Ishikawa (cell line): ENCODE measurements at regions not wholly inside any gene's neighbourhood (a gene's known extent, or its start where the extent isn't known, plus 50 kb on each side); places are given as distances from the start of the nearest gene placed in this dataset.

Experiments used
- CEBPB ChIP-seq: IDR thresholded peaks from 2 replicates; pipeline ENCODE4 v1.6.1; 2012
- CREB1 ChIP-seq: IDR thresholded peaks from 2 replicates; pipeline ENCODE4 v1.6.1; 2012; ENCODE audit warnings: low read depth
- EGR1 ChIP-seq: IDR thresholded peaks from 2 replicates; pipeline ENCODE4 v1.6.1; 2012
- EP300 ChIP-seq: IDR thresholded peaks from 2 replicates; pipeline ENCODE4 v1.6.1; 2012; ENCODE audit warnings: borderline replicate concordance
- FOXM1 ChIP-seq: IDR thresholded peaks from 2 replicates; pipeline ENCODE4 v1.6.1; 2012; ENCODE audit warnings: low read depth, borderline replicate concordance
- MAX ChIP-seq: IDR thresholded peaks from 2 replicates; pipeline ENCODE4 v1.6.1; 2012
- NFIC ChIP-seq: IDR thresholded peaks from 2 replicates; pipeline ENCODE4 v1.6.1; 2012
- RAD21 ChIP-seq: IDR thresholded peaks from 2 replicates; pipeline ENCODE4 v1.6.1; 2012; ENCODE audit warnings: low read depth
- REST ChIP-seq: IDR thresholded peaks from 2 replicates; pipeline ENCODE4 v1.6.1; 2012; ENCODE audit warnings: low read depth, mild to moderate bottlenecking
- TAF1 ChIP-seq: IDR thresholded peaks from 2 replicates; pipeline ENCODE4 v1.6.1; 2012; ENCODE audit warnings: low read depth, mild to moderate bottlenecking
- TCF12 ChIP-seq: IDR thresholded peaks from 2 replicates; pipeline ENCODE4 v1.6.1; 2012; ENCODE audit warnings: low read depth
- TEAD4 ChIP-seq: IDR thresholded peaks from 2 replicates; pipeline ENCODE4 v1.6.1; 2012
- USF1 ChIP-seq: IDR thresholded peaks from 2 replicates; pipeline ENCODE4 v1.6.1; 2012
- YY1 ChIP-seq: IDR thresholded peaks from 2 replicates; pipeline ENCODE4 v1.6.1; 2012; ENCODE audit warnings: low read depth
- ZBTB7A ChIP-seq: IDR thresholded peaks from 2 replicates; pipeline ENCODE4 v1.6.1; 2012; ENCODE audit warnings: low read depth

GRCh38 chr6:1110164-1110563 is 201.7 kb upstream of the FOXQ1 start:
- TF ChIP-seq USF1 (no peak), REST (no peak), CREB1 (no peak), TEAD4 (no peak), YY1 (no peak), MAX (no peak), FOXM1 (no peak), EP300 (no peak), NFIC (no peak), EGR1 (no peak), ZBTB7A (no peak), TCF12 (no peak), CEBPB (no peak), RAD21 (no peak), TAF1 (no peak)

GRCh38 chr6:1109134-1109533 is 202.8 kb upstream of the FOXQ1 start:
- TF ChIP-seq RAD21 (no peak), NFIC (no peak), TCF12 (no peak), CEBPB (no peak)

GRCh38 chr6:1108198-1108597 is 203.7 kb upstream of the FOXQ1 start:
- no peak for TF ChIP-seq NFIC
- no peak for TF ChIP-seq FOXM1
- no peak for TF ChIP-seq TEAD4
- TF ChIP-seq TCF12 = no peak
- no peak for TF ChIP-seq MAX
- no peak for TF ChIP-seq EP300
- no peak for TF ChIP-seq TAF1
- no peak for TF ChIP-seq EGR1
- TF ChIP-seq REST = no peak
- TF ChIP-seq RAD21 = no peak
- TF ChIP-seq ZBTB7A = no peak
- no peak for TF ChIP-seq CREB1

GRCh38 chr6:1107578-1107977 is 204.3 kb upstream of the FOXQ1 start:
- no peak for TF ChIP-seq RAD21
- TF ChIP-seq NFIC = no peak

- TF ChIP-seq EGR1 (no peak), TAF1 (no peak), EP300 (no peak), USF1 (no peak), TEAD4 (no peak), NFIC (no peak), MAX (no peak), YY1 (no peak), TCF12 (no peak), ZBTB7A (no peak), RAD21 (no peak), CEBPB (no peak), FOXM1 (no peak)
Observed at GRCh38 chr6:1105833-1106400, 206.0 kb upstream of the FOXQ1 start.

GRCh38 chr6:1104988-1105670 is 206.8 kb upstream of the FOXQ1 start:
- TF ChIP-seq NFIC (no peak), REST (no peak), TAF1 (no peak), YY1 (no peak), FOXM1 (no peak), TCF12 (no peak), USF1 (no peak)
